ENCODE measurements at regions not wholly inside any gene's neighbourhood (a gene's known extent, or its start where the extent isn't known, plus 50 kb on each side); places are given as distances from the start of the nearest gene placed in this dataset.

GRCh38 chr2:66201242-66201641 lies 233.7 kb upstream of the MEIS1 start:
- no peak overlapping the region for H3K27ac ChIP-seq (replicated peaks)
- TF ChIP-seq GABPA (IDR thresholded peaks at IDR 0.05; ENCODE audit: low read depth) (no peak), SPI1 (IDR thresholded peaks at IDR 0.05; ENCODE audit: borderline replicate concordance, low read depth) (no peak), POLR2AphosphoS5 (IDR thresholded peaks at IDR 0.05; ENCODE audit: low read depth) (no peak), CTCF (IDR thresholded peaks at IDR 0.05; ENCODE audit: insufficient read depth, low read length) (no peak)
- DNase-seq (ENCODE audit: low read depth in 1 of 2, low spot score in 1 of 2) = no peak
- no peak overlapping the region for H3K4me3 ChIP-seq (replicated peaks; ENCODE audit: insufficient read depth, low read length)
- no peaks in the 10 kb centered on the region for H3K27me3 ChIP-seq (ENCODE audit: insufficient read depth, poor library complexity, severe bottlenecking)

- no peak for DNase-seq (ENCODE audit: low read depth in 1 of 2, low spot score in 1 of 2)
- Histone ChIP-seq H3K27me3 (ENCODE audit: insufficient read depth, poor library complexity, severe bottlenecking) (no peaks in the 10 kb centered on the region), H3K4me3 (replicated peaks; ENCODE audit: insufficient read depth, low read length) (no peak overlapping the region), H3K27ac (replicated peaks) (no peak overlapping the region)
- TF ChIP-seq CTCF (IDR thresholded peaks at IDR 0.05; ENCODE audit: insufficient read depth, low read length) (no peak), SPI1 (IDR thresholded peaks at IDR 0.05; ENCODE audit: borderline replicate concordance, low read depth) (no peak), POLR2AphosphoS5 (IDR thresholded peaks at IDR 0.05; ENCODE audit: low read depth) (no peak), GABPA (IDR thresholded peaks at IDR 0.05; ENCODE audit: low read depth) (no peak), REST (IDR thresholded peaks at IDR 0.05; ENCODE audit: insufficient replicate concordance, low read depth) (no peak)
Measured at GRCh38 chr2:66198873-66199272, 236.1 kb upstream of the MEIS1 start.

- H3K27me3 ChIP-seq (ENCODE audit: insufficient read depth, poor library complexity, severe bottlenecking) = peaks cover 3% of the 10 kb centered on the region
- H3K4me3 ChIP-seq (replicated peaks; ENCODE audit: insufficient read depth, low read length) = no peak overlapping the region
- H3K27ac ChIP-seq (replicated peaks) = no peak overlapping the region
- no peak for TF ChIP-seq GABPA (IDR thresholded peaks at IDR 0.05; ENCODE audit: low read depth)
- TF ChIP-seq CTCF (IDR thresholded peaks at IDR 0.05; ENCODE audit: insufficient read depth, low read length) = no peak
- no peak for TF ChIP-seq SPI1 (IDR thresholded peaks at IDR 0.05; ENCODE audit: borderline replicate concordance, low read depth)
- no peak for TF ChIP-seq REST (IDR thresholded peaks at IDR 0.05; ENCODE audit: insufficient replicate concordance, low read depth)
- no peak for TF ChIP-seq POLR2AphosphoS5 (IDR thresholded peaks at IDR 0.05; ENCODE audit: low read depth)
- DNase-seq (ENCODE audit: low read depth in 1 of 2, low spot score in 1 of 2) = no peak
Measured at GRCh38 chr2:66192888-66193287, 242.0 kb upstream of the MEIS1 start.

DNA sequence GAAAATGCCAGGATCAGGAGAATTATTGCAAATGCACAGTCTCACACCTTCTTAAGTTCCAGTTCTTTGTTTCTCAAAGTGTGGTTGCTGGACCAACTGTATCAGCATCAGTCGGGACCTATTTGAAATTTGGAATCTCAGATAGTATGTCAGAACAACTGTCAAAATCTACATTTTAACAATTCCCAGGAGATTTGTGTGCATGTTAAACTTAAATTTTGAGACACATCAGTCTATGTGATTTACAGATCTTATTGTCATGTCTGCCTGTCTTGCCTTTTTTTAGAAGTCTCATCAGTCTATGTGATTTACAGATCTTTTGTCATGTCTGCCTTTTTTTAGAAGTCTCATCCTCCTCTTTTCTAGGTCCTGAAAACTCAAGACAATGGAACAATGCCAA lies 243.6 kb upstream of the MEIS1 start:
- no peak for DNase-seq (ENCODE audit: low read depth in 1 of 2, low spot score in 1 of 2)
- TF ChIP-seq SPI1 (IDR thresholded peaks at IDR 0.05; ENCODE audit: borderline replicate concordance, low read depth) (no peak), GABPA (IDR thresholded peaks at IDR 0.05; ENCODE audit: low read depth) (no peak), CTCF (IDR thresholded peaks at IDR 0.05; ENCODE audit: insufficient read depth, low read length) (no peak), REST (IDR thresholded peaks at IDR 0.05; ENCODE audit: insufficient replicate concordance, low read depth) (no peak), POLR2AphosphoS5 (IDR thresholded peaks at IDR 0.05; ENCODE audit: low read depth) (no peak)
- Histone ChIP-seq H3K27me3 (ENCODE audit: insufficient read depth, poor library complexity, severe bottlenecking) (peaks cover 3% of the 10 kb centered on the region), H3K27ac (replicated peaks) (no peak overlapping the region), H3K4me3 (replicated peaks; ENCODE audit: insufficient read depth, low read length) (no peak overlapping the region)

Data from HL-60 (cell line).